ENCODE measurements at regions not wholly inside any gene's neighbourhood (a gene's known extent, or its start where the extent isn't known, plus 50 kb on each side); places are given as distances from the start of the nearest gene placed in this dataset.

- no peak for TF ChIP-seq POLR2AphosphoS5 (IDR thresholded peaks at IDR 0.05; ENCODE audit: low read depth, low read length)
- no peak for TF ChIP-seq POLR2A (IDR thresholded peaks at IDR 0.05; ENCODE audit: low read depth, low read length)
These were observed 261.8 kb upstream of the RNF32 start for GRCh38 chr7:156378806-156379205.

Measured in GM12892 (cell line).